ENCODE measurements at regions not wholly inside any gene's neighbourhood (a gene's known extent, or its start where the extent isn't known, plus 50 kb on each side); places are given as distances from the start of the nearest gene placed in this dataset.

DNA sequence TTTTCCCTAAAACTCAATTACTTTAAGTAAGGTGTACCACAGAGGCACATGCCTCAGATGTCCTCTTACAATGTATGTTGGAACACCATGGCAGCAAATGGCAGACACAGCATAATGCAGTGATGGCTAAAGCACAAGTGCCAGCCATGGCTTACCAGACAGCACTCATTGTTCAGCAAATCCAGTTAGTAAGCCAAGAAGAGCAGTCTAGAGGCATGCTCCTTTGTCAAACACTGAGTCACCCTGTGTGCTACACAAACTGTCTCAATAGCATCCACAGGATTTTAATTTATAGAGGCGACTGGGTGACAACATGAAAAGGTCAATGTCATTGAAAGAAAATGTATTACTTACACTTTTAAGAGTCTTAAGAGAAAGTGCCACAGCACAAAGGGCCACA lies 140.6 kb downstream of the KCNA4 start:
- TF ChIP-seq, protein P1, sequence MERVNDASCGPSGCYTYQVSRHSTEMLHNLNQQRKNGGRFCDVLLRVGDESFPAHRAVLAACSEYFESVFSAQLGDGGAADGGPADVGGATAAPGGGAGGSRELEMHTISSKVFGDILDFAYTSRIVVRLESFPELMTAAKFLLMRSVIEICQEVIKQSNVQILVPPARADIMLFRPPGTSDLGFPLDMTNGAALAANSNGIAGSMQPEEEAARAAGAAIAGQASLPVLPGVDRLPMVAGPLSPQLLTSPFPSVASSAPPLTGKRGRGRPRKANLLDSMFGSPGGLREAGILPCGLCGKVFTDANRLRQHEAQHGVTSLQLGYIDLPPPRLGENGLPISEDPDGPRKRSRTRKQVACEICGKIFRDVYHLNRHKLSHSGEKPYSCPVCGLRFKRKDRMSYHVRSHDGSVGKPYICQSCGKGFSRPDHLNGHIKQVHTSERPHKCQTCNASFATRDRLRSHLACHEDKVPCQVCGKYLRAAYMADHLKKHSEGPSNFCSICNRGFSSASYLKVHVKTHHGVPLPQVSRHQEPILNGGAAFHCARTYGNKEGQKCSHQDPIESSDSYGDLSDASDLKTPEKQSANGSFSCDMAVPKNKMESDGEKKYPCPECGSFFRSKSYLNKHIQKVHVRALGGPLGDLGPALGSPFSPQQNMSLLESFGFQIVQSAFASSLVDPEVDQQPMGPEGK (tag by site-specific recombination; IDR thresholded peaks at IDR 0.05) = no peak
- TF ChIP-seq ZBTB1 (tag by site-specific recombination; IDR thresholded peaks at IDR 0.05) = no peak
- no peak for TF ChIP-seq ZBTB8A (tag by site-specific recombination; IDR thresholded peaks at IDR 0.05)
- no peak for TF ChIP-seq SP2 (tag by site-specific recombination; IDR thresholded peaks at IDR 0.05)
